ENCODE measurements at regions not wholly inside any gene's neighbourhood (a gene's known extent, or its start where the extent isn't known, plus 50 kb on each side); places are given as distances from the start of the nearest gene placed in this dataset.
"Not testable (repeated sequence)": the region's sequence is repeated elsewhere in the genome, so short reads cannot be mapped to it uniquely, and the experiment has no call there.

DNA sequence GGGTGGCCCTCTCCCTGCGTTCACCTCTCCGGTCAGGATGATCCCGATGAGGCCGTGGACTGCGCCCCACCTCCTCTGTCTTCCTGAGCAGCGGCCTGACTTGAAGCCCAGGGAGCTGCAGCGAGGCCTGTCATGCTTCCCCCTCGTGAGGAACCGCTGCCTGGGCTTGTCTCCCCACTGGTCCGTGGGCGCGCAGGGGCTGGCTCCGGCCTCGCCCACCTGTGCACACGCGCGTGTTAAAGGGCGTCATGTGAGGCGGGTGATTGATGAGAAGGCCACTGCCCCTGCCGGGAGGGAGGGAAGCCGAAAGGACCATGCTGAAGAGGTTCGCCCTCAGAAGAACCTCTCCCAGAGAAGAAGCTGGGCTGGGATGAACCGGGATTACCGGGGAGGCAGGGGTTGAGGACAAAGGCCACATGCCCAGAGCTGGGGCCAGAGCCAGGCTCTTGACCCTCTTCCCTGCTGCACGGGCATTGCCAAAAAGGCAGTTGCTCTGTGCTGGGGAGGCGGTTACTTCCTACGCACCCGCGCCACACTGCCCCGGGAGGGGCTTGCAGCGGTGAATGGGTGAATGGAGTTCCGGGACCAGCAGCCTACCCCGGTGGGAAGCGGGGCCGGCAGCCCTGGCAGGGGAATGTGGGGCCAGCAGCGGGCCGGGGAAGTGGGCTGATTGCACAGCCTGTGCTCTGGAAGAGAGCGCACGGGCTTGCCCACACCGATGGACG is 85.9 kb upstream of the GSE1 start:
- no peaks in the 10 kb centered on the region for H3K9me3 Mint-ChIP-seq (ENCODE audit: low read depth)
- ATAC-seq (no peak), DNase-seq (no peak)
- no peak overlapping the region for H3K27ac Mint-ChIP-seq
- intact Hi-C loops (cut with DNase I, micrococcal nuclease): loop anchor here in 1 of 2 experiments (10.0 kb wide), 1 partner anchor 62 kb away; no protein-coding TSS in a partner anchor
- POLR2A ChIA-PET: no interaction called here
- no peaks in the 10 kb centered on the region for H3K27me3 Mint-ChIP-seq
- H3K4me1 Mint-ChIP-seq: no peaks in the 10 kb centered on the region
- no peak overlapping the region for H3K4me3 Mint-ChIP-seq
- CTCF ChIA-PET: interaction anchor here (0.6 kb wide), 1 partner anchor 80 kb away, joined by 3 read pairs; no protein-coding TSS in a partner anchor
- no peaks in the 10 kb centered on the region for H3K36me3 Mint-ChIP-seq (ENCODE audit: low read depth)

DNA sequence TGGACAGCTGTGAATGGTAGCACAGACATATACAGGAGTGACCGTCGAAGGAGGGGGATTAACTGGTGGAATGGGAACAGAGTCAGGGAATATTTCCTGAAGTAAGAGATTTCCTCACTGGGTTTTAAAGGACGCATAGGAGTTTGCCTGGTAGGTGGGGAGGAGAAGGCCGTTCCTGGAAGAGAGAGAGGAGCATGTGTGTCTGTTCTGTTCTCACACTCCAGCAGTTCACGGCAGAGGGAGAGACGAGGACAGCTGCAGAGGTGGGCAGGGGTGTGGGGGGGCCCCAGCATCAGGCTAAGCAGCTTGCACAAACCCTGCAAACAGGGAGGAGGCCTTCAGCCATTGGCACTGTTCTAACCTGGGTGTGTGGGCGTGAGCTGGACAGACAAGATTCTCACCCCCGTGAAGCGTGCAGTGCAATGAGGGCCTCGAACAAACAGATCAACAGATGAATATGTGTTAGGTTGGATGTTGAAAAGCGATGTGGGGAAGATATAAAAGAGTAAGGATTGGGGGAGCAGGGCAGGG is 85.3 kb upstream of the GSE1 start:
- Mint-ChIP-seq H3K9me3 (ENCODE audit: low read depth) (no peaks in the 10 kb centered on the region), H3K36me3 (ENCODE audit: low read depth) (no peaks in the 10 kb centered on the region), H3K27me3 (no peaks in the 10 kb centered on the region), H3K4me1 (no peaks in the 10 kb centered on the region), H3K4me3 (no peak overlapping the region), H3K27ac (no peak overlapping the region)
- intact Hi-C loops (cut with DNase I, micrococcal nuclease): loop anchor here in 1 of 2 experiments (10.0 kb wide), 1 partner anchor 63 kb away; no protein-coding TSS in a partner anchor
- ChIA-PET CTCF (interaction anchor here (0.6 to 1.4 kb wide), 4 partner anchors 29 to 900 kb away, joined by 3 to 6 read pairs (median 3); no protein-coding TSS in a partner anchor), POLR2A (no interaction called here)
- no peak for DNase-seq
- ATAC-seq: no peak

DNA sequence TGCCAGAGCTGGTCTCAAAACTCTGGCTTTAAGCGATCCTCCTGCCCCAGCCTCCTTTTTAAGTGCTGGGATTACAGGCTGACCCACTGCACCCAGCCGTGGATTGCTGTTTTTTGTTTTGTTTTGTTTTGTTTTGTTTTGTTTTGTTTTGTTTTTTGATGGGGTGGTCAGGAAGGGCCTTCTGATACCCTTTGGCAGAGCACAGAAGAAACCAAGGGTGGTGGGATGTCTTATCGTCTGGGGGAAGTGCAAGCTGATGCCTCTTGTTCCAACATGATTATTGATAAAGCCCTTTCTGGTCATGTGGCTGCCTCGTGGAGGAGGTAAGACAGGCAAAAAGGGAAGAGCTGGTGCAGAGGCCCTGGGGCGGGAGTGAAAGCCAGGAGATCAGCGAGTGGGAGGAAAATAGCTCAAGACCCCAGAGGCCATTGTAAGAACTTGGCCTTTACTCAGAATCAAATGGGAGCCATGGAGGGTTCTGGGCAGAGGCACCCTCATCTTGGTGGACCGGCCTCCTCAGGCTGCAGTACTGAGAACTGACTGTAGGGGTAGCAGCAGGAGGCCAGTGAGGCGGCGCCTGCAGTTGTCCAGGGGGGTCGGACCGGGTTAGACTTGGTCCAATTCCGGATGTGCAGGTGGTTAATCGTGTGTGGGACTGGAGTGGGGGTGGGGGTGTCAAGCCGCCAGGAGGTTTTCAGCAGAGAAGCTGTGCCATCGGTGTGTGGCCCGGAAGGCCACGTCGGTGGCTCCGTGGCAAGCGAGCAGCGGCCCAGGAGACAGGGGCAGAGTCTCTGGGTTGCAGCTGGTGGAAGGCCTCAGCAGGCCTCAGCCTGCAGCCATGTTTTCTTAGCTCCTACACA is 84.4 kb upstream of the GSE1 start:
- H3K9me3 Mint-ChIP-seq (ENCODE audit: low read depth): no peaks in the 10 kb centered on the region
- H3K4me1 Mint-ChIP-seq: no peaks in the 10 kb centered on the region
- no peaks in the 10 kb centered on the region for H3K36me3 Mint-ChIP-seq (ENCODE audit: low read depth)
- ChIA-PET POLR2A (no interaction called here), CTCF (interaction anchor here (0.6 to 2.3 kb wide), 10 partner anchors 11 to 899 kb away, joined by 3 to 7 read pairs (median 4); no protein-coding TSS in a partner anchor)
- ATAC-seq (peak; percentile 63), DNase-seq (peak; percentile 55)
- H3K4me3 Mint-ChIP-seq: no peak overlapping the region
- no peak overlapping the region for H3K27ac Mint-ChIP-seq
- H3K27me3 Mint-ChIP-seq: no peaks in the 10 kb centered on the region
- intact Hi-C loops (cut with DNase I, micrococcal nuclease): loop anchor here in 1 of 2 experiments (1.0 to 10.0 kb wide), 2 partner anchors 64 to 82 kb away; no protein-coding TSS in a partner anchor

DNA sequence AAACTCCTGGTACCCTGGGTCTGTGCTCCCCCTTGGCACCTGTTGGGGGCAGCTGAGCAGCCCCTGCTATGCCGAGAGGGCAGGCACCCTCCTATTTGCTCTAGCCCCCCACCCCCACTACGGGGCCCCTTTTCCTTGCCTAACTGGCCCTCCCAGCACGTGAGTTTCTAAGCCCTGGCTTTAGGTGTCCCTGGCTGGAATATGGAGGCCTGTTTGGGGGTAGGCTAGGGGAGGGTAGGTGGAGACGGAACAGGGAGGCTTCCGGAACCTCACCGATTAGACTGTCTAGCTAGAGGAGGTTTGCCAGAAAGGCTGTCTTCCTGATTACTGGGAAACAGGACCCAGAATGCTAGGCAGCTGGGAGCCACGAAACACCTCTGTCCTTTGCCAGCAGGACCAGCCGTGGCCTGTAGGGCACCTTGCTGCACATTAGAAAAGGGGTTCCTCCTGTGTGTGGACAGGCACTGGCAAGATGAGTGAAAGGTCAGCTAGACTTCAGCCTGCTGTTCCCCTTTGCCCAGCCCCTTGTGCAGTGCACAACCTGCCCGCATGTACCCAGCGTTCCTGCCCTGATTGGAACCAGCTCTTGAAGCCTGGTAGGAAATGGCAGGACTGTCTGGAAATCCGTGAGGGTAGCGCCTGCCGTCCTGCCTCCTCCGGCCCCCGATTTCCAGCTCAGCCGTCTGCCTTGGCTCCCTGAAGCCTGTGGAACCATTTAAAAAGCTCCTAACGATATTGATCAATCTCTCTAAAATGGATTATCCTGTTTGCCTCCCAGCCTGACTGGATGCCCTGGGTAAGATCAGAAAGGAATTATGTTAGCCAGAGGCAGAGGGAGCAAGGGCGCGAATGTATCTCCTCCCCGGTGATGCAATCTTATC is 83.4 kb upstream of the GSE1 start:
- POLR2A ChIA-PET: no interaction called here
- intact Hi-C loops (cut with DNase I, micrococcal nuclease): loop anchor here in 1 of 2 experiments (1.0 to 10.0 kb wide), 2 partner anchors 65 to 81 kb away; no protein-coding TSS in a partner anchor
- H3K27ac Mint-ChIP-seq: no peak overlapping the region

DNA sequence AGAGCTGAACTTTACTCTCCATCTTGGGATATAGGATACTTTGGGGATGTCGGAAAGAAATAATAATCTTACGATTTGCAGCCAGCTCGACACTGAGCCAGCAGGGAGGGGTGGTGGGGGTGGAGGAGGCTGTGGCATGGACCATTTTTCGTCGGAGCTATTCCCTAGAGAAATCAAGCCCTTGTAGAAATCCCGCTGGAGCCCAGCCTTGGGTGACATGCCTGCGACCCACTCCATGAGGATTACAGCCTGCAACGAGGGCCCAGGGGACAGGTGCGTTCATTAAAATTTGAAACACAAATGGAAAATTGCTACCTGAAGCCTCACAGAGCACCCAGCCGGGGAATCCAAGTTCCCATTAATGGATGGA is 82.8 kb upstream of the GSE1 start:
- no peaks in the 10 kb centered on the region for H3K9me3 Mint-ChIP-seq (ENCODE audit: low read depth)
- H3K27me3 Mint-ChIP-seq: no peaks in the 10 kb centered on the region
- H3K36me3 Mint-ChIP-seq (ENCODE audit: low read depth): no peaks in the 10 kb centered on the region
- POLR2A ChIA-PET: no interaction called here
- ATAC-seq (no peak), DNase-seq (no peak)
- no peak overlapping the region for H3K4me3 Mint-ChIP-seq
- CTCF ChIA-PET: interaction anchor here (0.6 to 2.3 kb wide), 3 partner anchors 9 to 86 kb away, joined by 3 to 7 read pairs (median 7); no protein-coding TSS in a partner anchor
- intact Hi-C loops (cut with DNase I, micrococcal nuclease): no loop called here
- H3K27ac Mint-ChIP-seq: no peak overlapping the region
- no peaks in the 10 kb centered on the region for H3K4me1 Mint-ChIP-seq

More for the DNA sequence above, 83.4 kb upstream of the GSE1 start:
- ATAC-seq (no peak), DNase-seq (no peak)
- CTCF ChIA-PET: interaction anchor here (0.6 to 2.3 kb wide), 5 partner anchors 10 to 194 kb away, joined by 3 to 7 read pairs (median 6); no protein-coding TSS in a partner anchor
- Mint-ChIP-seq H3K9me3 (ENCODE audit: low read depth) (no peaks in the 10 kb centered on the region), H3K27me3 (no peaks in the 10 kb centered on the region), H3K4me3 (no peak overlapping the region), H3K4me1 (no peaks in the 10 kb centered on the region), H3K36me3 (ENCODE audit: low read depth) (no peaks in the 10 kb centered on the region)

DNA sequence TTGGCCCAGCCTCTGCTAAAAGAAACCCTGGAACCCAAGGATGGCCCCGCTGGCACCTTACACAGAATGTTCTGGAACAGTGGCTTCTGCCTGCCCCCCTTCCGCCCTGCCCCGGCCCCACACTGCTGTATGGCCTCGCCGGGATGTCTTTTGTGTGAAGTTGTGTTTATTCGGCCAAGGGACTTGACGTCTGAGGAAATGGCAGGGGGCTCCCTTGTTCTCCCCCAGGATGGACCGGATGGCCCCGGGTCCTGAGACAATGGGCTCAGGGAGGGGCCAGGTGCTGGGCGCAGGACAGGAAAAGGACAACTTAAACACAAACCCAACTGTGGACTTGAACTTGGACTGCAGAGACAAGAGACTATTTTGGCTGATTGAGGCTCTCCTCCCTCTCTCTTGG is 81.6 kb upstream of the GSE1 start:
- no peaks in the 10 kb centered on the region for H3K27me3 Mint-ChIP-seq
- H3K36me3 Mint-ChIP-seq (ENCODE audit: low read depth): no peaks in the 10 kb centered on the region
- DNase-seq: no peak
- H3K27ac Mint-ChIP-seq: no peak overlapping the region
- ATAC-seq: no peak
- CTCF ChIA-PET: interaction anchor here (0.9 kb wide), 1 partner anchor 79 kb away, joined by 3 read pairs; no protein-coding TSS in a partner anchor
- no peaks in the 10 kb centered on the region for H3K9me3 Mint-ChIP-seq (ENCODE audit: low read depth)
- H3K4me1 Mint-ChIP-seq: no peaks in the 10 kb centered on the region
- no peak overlapping the region for H3K4me3 Mint-ChIP-seq
- intact Hi-C loops (cut with DNase I, micrococcal nuclease): no loop called here
- POLR2A ChIA-PET: no interaction called here

DNA sequence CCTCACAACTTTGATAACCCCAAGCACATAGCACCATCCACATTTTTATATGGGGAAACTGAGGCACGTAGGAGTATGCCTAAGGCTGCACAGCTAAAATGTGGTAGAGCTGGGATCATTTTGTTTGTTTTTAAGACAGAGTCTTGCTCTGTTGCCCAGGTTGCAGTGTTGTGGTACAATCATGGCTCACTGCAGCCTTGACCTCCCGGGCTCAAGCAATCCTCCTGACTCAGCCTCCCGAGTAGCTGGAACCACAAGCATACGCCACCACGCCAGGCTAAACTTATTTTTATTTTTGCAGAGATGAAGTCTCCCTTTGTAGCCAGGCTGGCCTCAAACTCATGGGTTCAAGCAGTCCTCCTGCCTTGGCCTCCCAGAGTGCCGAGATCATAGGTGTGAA is 81.0 kb upstream of the GSE1 start:
- ATAC-seq (no peak), DNase-seq (no peak)
- Mint-ChIP-seq H3K4me1 (no peaks in the 10 kb centered on the region), H3K27ac (no peak overlapping the region), H3K36me3 (ENCODE audit: low read depth) (no peaks in the 10 kb centered on the region), H3K9me3 (ENCODE audit: low read depth) (no peaks in the 10 kb centered on the region), H3K27me3 (no peaks in the 10 kb centered on the region), H3K4me3 (no peak overlapping the region)
- ChIA-PET CTCF (interaction anchor here (0.5 to 0.9 kb wide), 2 partner anchors 51 to 79 kb away, joined by 3 to 4 read pairs; no protein-coding TSS in a partner anchor), POLR2A (no interaction called here)
- intact Hi-C loops (cut with DNase I, micrococcal nuclease): no loop called here

DNA sequence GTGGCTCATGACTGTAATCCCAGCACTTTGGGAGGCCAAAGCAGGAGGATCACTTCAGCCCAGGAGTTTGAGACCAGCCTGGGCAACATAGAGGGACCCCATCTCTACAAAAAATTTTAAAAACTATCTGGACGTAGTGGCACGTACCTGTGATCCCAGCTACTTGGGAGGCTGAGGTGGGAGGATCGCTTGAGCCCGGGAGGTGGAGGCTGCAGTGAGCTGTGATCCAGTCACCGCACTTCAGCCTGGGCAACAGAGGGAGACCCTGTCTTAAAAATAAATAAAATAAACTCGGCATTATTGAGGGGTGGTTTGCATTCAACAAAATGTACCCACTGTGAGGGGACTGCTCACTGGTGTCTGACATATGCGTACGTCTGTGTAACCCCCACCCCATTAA is 79.5 kb upstream of the GSE1 start:
- H3K36me3 Mint-ChIP-seq (ENCODE audit: low read depth); intact Hi-C loops (cut with DNase I, micrococcal nuclease); ATAC-seq; H3K27me3 Mint-ChIP-seq; H3K4me1 Mint-ChIP-seq; CTCF ChIA-PET; POLR2A ChIA-PET; H3K4me3 Mint-ChIP-seq; H3K9me3 Mint-ChIP-seq (ENCODE audit: low read depth); H3K27ac Mint-ChIP-seq; DNase-seq: not testable (repeated sequence)

DNA sequence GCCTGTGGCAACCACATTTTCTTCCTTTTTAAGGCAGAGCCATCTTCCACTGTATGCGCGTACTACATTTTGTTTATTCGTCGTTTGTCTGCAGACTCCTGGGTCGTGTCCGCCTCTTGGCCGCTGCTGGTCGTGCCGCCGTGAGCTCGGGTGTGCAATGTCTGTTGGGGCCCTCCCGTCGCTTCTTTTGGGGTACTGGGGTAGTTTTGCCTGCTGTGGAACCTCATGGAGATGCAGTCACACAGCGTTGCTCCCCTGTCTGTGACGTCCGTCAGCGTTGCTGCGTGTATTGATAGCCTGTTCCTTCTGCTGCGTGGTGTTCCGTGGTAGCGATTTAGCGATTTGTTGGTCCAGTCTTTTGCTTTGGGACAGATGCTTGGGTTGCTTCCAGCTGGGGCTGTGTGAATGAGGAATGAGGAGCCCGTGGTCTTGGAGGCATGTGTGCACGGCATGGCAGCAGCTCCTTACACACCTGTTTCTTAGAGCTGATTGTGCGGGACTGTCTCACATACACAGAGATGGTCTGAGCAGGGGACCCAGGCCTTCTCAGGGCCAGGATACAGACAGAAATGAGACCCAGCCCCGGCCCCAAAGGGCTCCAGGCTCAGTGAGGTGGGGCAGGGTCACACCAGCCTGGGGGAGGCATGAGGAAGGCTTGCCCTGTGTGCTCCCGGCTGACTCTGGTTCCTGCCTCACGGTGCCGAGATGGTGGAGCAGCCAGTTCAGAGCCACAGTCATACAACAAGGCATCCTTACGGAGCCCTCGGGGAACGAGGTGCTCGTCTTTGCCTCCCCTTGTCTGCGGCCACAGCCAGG is 78.4 kb upstream of the GSE1 start:
- ATAC-seq: no peak
- H3K4me1 Mint-ChIP-seq: no peaks in the 10 kb centered on the region
- ChIA-PET POLR2A (no interaction called here), CTCF (no interaction called here)
- no peaks in the 10 kb centered on the region for H3K9me3 Mint-ChIP-seq (ENCODE audit: low read depth)
- no peaks in the 10 kb centered on the region for H3K27me3 Mint-ChIP-seq
- DNase-seq: no peak
- H3K27ac Mint-ChIP-seq: no peak overlapping the region
- no peaks in the 10 kb centered on the region for H3K36me3 Mint-ChIP-seq (ENCODE audit: low read depth)
- intact Hi-C loops (cut with DNase I, micrococcal nuclease): no loop called here
- H3K4me3 Mint-ChIP-seq: no peak overlapping the region

DNA sequence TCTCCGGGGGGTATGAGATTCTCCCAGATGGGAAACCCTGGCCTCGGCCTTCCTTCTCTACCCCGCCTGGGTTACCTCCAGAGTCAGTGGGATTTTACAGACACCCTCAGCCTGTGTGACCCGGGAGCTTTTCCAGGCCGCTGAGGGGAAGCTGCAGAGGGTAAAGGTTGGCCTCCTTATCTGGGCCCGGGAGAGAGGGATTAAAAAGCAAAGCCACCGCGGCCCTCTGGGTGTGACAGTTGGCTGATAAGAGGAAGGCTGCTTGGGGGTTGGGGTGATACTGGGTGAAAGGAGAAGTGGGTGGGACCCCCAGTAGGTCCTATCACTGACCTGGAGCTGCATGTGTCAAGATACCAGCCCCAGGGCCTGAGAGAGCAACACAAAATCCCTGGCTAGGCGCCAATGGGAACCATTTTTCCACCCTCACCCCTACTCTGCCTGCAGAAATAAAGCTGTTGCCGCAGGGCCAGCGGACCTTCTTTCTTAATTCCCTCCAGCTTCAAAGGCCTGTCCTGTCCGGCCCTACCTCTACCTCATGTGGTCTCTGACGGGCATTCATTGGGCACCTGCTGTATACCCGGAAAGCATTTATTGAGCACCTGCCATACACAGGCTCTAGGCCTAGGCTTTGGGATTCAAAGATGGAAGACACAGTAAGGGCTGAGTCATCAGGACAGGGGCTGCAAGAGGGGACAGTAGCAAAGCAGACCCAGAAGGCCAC is 77.6 kb upstream of the GSE1 start:
- H3K27me3 Mint-ChIP-seq: no peaks in the 10 kb centered on the region
- ChIA-PET CTCF (interaction anchor here (0.6 to 0.7 kb wide), 2 partner anchors 18 to 74 kb away, joined by 3 read pairs; no protein-coding TSS in a partner anchor), POLR2A (no interaction called here)
- ATAC-seq (no peak), DNase-seq (no peak)
- no peak overlapping the region for H3K27ac Mint-ChIP-seq
- no peaks in the 10 kb centered on the region for H3K9me3 Mint-ChIP-seq (ENCODE audit: low read depth)
- H3K36me3 Mint-ChIP-seq (ENCODE audit: low read depth): no peaks in the 10 kb centered on the region
- H3K4me3 Mint-ChIP-seq: no peak overlapping the region
- intact Hi-C loops (cut with DNase I, micrococcal nuclease): no loop called here
- no peaks in the 10 kb centered on the region for H3K4me1 Mint-ChIP-seq
